ENCODE measurements at regions not wholly inside any gene's neighbourhood (a gene's known extent, or its start where the extent isn't known, plus 50 kb on each side); places are given as distances from the start of the nearest gene placed in this dataset.

DNA sequence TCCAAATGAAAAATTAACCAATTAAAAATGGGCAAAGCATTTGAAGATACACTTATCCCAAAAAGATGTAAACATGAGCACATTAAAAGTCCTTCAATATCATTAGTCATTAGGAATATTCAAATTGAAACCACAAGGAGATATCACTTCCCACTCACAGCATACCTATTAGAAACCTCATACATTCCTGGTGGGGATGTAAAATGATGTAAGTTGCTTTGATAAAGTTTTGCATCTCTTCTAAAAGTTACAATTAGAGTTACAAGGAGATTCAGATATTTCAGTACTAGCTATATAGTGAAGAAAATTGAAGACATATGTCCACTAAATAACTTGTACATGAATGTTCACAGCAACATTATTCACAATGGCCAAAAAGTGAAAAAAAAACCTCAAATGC is 1109.3 kb upstream of the LCORL start:
- DNase-seq, result no peak
- no peak for TF ChIP-seq POLR2A (IDR thresholded peaks at IDR 0.05; ENCODE audit: low read length)
- TF ChIP-seq GATA1 (IDR thresholded peaks at IDR 0.05; ENCODE audit: low read depth, low read length), result no peak

DNA sequence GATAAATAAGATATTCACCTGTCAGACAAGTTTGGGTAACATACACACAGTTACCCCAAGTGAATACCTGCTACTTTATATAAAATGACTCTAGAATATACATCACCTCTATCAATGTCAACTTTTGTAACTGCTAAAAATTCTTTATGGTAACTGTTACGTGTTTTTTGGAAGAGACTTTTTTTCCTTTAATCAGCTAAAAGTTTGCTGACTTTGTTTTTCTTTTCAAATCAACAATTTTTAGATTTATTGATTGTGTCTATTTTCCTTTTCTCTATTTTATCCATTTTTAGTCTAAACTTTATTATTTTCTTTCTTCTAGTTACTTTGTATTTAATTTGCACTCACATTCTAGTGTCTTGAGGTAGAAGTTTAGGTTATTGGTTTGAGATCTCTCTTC is 1106.6 kb upstream of the LCORL start:
- TF ChIP-seq POLR2A (IDR thresholded peaks at IDR 0.05; ENCODE audit: low read length) (no peak), GATA1 (IDR thresholded peaks at IDR 0.05; ENCODE audit: low read depth, low read length) (no peak)
- no peak for DNase-seq

DNA sequence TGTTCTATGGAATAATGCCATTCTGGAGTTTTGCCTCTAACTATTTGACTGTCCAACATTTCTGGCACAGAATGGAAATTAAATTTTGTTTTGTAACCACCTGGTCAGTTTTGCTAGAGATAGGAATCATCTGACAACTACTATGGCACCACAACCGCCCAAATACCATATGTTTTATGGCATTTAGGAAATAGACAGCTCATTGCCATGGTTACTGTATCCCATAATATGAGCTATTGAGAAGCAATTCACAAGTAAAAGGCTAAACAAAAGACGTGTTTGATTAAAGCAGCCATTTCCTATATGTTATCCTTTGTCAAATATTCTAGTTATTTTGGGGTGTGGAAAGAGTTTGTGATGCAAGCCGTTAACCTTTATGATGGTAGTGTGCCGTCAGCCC is 1105.3 kb upstream of the LCORL start:
- DNase-seq, result no peak
- TF ChIP-seq POLR2A (IDR thresholded peaks at IDR 0.05; ENCODE audit: low read length) (no peak), GATA1 (IDR thresholded peaks at IDR 0.05; ENCODE audit: low read depth, low read length) (no peak)

DNA sequence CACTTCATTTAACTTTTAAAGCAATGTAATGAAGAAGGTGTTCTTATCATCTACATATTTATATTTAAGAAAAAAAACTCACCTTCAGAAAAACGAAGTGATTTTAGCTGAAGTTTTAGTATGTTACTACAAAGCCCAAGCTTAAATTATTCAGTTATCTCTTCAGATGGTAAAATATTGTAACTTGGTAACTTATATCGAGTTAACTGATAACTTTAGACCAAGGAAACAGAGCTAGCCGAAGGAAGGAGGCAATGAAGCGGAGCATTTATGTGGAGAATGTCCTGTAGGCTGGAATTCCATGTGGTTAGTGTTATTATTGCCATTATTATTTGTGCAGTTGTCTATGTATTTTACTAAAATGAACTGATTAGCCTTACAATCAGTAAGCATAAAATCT is 1102.1 kb upstream of the LCORL start:
- TF ChIP-seq GATA1 (IDR thresholded peaks at IDR 0.05; ENCODE audit: low read depth, low read length), result no peak
- no peak for TF ChIP-seq POLR2A (IDR thresholded peaks at IDR 0.05; ENCODE audit: low read length)
- DNase-seq, result no peak

DNA sequence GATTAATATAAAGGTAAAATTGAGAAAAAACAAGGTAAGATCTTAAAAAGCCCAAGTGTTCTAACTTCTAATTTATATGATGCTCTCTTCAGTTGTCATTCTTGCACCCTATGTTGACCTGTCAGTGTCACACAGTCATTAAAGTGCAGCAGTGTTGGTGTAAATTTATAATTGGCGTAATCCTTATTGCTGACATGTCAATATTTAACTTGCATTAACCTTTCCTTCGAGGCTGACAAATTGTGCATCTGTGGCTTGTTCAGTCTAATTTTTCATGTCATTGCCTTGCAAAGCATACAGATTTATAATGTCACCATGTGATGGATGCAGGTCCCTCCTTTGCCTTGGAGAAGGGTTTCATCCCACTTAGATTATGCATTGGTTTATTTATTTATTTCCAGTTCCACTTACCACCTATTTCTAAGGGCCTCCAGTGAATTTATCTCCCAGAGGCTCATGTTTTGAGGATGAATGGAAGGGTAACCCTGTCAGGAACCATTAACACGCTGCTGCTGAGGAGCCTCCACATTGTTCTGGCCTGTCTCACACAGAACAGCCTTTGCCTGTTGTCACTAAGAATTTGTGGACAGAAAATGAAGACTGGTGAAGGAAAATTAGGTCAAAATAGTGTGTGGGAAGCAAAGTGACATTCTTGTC is 1098.5 kb upstream of the LCORL start:
- no peak for DNase-seq
- no peak for TF ChIP-seq GATA1 (IDR thresholded peaks at IDR 0.05; ENCODE audit: low read depth, low read length)
- TF ChIP-seq POLR2A (IDR thresholded peaks at IDR 0.05; ENCODE audit: low read length), result no peak

DNA sequence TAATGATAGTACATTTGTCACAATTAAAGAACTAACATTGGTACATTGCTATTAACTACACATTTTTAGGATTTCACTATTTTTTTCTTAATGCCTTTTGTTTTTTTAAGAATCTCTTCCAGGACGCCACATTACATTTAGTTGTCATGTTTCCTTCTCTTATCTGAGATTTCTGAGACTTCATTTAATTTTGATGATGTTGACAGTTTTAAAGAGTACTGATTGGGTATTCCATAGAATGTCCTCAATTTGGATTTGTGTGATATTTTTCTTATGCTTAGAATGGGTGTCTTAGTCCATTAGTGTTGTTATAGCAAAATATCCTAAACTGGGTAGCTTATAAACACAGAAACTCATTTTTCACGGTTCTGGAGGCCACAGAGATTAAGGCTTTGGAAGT is 1095.5 kb upstream of the LCORL start:
- no peak for DNase-seq
- TF ChIP-seq GATA1 (IDR thresholded peaks at IDR 0.05; ENCODE audit: low read depth, low read length) (no peak), POLR2A (IDR thresholded peaks at IDR 0.05; ENCODE audit: low read length) (no peak)

DNA sequence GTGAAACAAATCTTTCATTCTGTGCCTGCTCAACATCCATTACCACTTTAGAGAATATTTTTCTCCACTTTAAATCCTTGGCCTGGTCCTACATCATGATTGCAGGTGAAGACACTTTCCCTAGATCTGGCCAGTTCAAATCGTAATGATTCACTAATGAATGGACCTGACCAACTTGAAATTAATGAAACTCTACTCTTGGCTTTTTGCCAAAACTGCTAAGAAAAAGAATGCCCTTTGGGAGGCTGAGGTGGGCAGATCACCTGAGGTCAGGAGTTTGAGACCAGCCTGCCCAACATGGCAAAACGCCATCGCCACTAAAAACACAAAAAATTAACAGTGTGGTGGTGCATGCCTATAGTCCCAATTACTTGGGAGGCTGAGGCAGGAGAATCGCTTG is 1082.6 kb upstream of the LCORL start:
- TF ChIP-seq GATA1 (IDR thresholded peaks at IDR 0.05; ENCODE audit: low read depth, low read length), result no peak
- TF ChIP-seq POLR2A (IDR thresholded peaks at IDR 0.05; ENCODE audit: low read length), result no peak

DNA sequence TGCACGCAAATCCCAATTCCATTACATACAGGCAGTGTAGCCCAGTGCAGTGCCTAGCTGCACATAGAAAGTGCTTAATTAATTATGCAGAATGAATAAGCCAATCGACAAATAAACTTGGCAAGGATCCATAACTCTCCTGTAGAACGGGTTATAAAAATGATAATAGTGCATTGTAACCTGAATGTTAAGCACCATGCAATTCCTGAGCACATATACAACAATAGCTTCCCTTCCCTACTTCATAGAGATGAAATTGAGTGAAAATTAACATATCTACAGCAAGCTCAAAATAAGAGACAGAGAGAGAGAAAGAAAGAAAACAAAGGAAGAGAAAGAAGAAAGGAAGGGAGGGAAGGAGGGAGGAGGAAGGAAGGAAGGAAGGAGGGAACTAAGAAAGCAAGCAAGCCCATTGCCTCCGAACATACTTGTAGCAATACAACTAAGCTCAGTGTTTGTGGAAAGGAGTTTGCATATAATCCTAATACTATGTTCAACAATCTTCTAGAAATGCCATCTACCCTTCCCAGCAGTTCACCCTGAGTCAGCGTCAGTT is 1074.0 kb upstream of the LCORL start:
- DNase-seq, result no peak
- TF ChIP-seq GATA1 (IDR thresholded peaks at IDR 0.05; ENCODE audit: low read depth, low read length), result no peak
- no peak for TF ChIP-seq POLR2A (IDR thresholded peaks at IDR 0.05; ENCODE audit: low read length)

More for the DNA sequence above, 1082.6 kb upstream of the LCORL start:
- DNase-seq, result no peak

DNA sequence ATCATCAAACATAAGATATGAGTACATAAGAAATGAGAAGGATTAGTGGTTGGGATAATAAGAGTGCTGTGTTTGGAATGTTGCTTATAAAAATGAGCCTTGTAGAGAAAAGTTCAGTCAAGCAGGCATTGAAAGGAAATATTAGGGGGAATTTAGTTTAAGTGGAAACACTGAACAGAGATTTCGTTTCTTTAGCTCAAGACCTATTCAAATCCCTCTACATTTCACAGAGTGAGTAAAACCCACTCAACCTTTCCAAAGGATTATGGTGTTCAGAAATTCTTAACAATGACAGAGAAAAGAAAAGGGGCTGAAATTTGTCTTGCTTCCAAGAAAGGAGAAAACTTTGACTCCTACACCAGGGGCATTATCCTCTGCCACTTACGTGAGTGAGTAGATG is 1072.4 kb upstream of the LCORL start:
- TF ChIP-seq POLR2A (IDR thresholded peaks at IDR 0.05; ENCODE audit: low read length), result no peak
- no peak for TF ChIP-seq GATA1 (IDR thresholded peaks at IDR 0.05; ENCODE audit: low read depth, low read length)
- DNase-seq, result no peak

DNA sequence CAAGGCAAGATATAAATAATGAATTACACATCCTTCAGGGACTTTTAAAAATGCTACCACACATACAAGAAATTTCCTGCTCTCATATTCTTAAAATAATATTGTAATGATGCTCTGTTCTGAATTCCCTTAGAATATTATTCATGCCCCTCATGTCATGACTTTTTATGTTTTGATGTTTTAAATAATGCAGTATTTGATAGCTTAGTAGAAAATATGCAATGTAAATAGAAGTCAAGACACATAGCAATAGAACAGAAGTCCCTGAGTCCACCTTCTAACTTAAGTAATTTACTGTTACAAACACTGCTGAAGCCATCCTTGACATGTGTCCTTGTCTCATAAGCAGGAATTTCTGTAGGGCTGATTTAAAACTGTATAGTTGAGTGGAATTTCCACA is 1071.2 kb upstream of the LCORL start:
- TF ChIP-seq POLR2A (IDR thresholded peaks at IDR 0.05; ENCODE audit: low read length), result no peak
- no peak for TF ChIP-seq GATA1 (IDR thresholded peaks at IDR 0.05; ENCODE audit: low read depth, low read length)

DNA sequence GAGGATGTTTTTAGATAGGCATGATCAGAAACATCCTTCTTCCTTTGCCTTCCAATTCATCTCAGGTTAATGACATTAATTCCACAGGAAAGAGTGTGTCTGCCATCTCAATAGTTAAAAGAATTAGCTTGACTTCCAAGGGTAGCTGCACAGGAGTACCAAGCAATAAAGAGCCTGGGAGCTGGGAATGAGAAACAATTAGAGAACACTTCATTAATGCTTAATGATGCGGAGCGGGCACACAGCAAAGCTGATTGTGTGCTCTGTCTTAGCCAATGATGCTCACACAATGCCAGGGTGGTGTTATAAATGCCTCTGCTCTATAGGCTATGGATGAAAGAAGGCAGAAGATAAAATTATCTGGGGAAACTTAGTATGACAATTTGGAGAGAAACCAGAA is 1052.5 kb upstream of the LCORL start:
- no peak for DNase-seq
- TF ChIP-seq POLR2A (IDR thresholded peaks at IDR 0.05; ENCODE audit: low read length) (no peak), GATA1 (IDR thresholded peaks at IDR 0.05; ENCODE audit: low read depth, low read length) (no peak)

More for the DNA sequence above, 1071.2 kb upstream of the LCORL start:
- no peak for DNase-seq

DNA sequence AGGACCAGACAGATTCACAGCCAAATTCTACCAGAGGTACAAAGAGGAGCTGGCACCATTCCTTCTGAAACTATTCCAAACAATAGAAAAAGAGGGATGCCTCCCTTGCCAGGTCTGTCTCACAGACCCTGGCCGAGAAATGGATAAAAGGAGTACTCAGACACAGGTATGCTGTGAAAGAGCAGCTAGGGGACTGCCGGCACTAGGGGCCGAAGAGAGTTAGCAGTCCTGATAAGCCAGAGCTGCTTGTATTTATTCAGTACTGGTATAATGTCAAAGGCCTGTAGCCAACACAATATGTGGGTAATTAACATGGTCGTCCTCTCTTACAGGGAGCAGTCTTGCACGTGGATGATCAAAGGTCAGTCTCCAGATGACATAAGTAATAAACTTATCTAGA is 1042.1 kb upstream of the LCORL start:
- TF ChIP-seq GATA1 (IDR thresholded peaks at IDR 0.05; ENCODE audit: low read depth, low read length) (no peak), POLR2A (IDR thresholded peaks at IDR 0.05; ENCODE audit: low read length) (no peak)
- no peak for DNase-seq

DNA sequence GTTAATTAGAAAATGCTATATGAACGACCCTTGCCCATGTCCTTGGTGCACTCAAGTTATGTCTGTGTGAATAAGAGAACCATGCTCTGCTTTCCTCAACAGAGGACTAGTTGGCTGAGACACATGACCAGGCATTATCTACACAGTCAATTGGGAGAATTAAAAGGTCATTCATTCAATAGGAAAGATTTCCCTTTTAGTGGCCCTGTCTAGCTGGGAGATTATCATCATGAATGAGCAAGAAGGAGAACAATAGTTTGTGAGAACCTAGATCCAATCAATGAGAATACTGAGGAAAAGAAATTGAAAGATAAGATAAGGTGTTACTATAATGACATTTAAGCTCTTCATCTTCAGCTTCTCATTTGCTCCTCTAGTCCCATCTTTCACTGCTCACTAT is 1033.4 kb upstream of the LCORL start:
- TF ChIP-seq POLR2A (IDR thresholded peaks at IDR 0.05; ENCODE audit: low read length) (no peak), GATA1 (IDR thresholded peaks at IDR 0.05; ENCODE audit: low read depth, low read length) (no peak)
- no peak for DNase-seq

DNA sequence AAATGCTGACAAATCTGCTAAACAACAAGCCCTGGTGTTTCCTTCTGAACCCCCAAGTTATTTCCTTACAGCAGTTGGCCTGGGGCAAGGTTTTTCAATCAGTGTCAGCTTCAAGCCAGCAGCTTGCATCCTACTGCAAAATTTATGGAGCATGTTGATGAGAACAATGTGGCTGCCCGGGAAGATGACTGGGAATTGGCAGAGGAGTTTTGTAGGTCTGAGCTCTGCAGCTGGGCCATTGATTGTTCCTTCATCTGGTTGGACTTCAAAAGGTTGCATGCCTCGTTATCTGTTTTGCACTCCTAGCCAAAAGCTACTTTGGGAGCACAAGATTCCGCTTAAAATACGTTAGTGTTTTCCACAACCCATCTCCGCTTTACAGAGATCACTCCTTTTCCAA is 1030.3 kb upstream of the LCORL start:
- no peak for DNase-seq
- TF ChIP-seq POLR2A (IDR thresholded peaks at IDR 0.05; ENCODE audit: low read length) (no peak), GATA1 (IDR thresholded peaks at IDR 0.05; ENCODE audit: low read depth, low read length) (no peak)

DNA sequence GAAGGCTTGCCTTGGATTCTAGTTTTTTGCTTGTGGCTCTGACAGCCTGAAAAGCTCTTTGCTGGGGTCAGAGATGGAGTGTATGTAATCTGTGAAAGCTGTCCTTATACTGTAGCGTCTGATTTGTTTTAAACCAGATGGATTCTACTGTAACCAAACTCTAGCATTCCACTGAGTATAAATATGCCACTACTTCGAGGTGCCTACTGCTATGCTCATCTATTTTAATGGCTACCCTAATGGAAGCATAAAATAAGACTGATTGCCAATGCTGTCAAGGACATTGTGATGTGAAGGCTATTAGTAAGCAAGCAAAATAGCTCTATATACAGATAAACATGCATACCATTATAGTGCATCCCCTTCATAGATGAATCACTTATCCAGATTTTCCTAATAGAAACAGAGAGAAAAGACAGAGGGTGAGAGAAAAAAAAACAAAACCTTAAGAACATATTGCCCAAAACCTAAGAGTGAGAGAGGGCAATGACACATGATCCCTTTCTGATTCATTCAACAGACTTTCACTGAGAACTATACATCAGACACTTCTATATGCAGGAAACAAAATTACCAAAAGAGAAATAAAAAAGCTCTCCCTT is 1025.8 kb upstream of the LCORL start:
- no peak for DNase-seq
- TF ChIP-seq GATA1 (IDR thresholded peaks at IDR 0.05; ENCODE audit: low read depth, low read length) (no peak), POLR2A (IDR thresholded peaks at IDR 0.05; ENCODE audit: low read length) (no peak)

Measured in erythroblast (primary cell).